ENCODE measurements at regions not wholly inside any gene's neighbourhood (a gene's known extent, or its start where the extent isn't known, plus 50 kb on each side); places are given as distances from the start of the nearest gene placed in this dataset.

- peaks cover 2% of the 10 kb centered on the region for H3K9me3 Mint-ChIP-seq
- no peaks in the 10 kb centered on the region for H3K27me3 Mint-ChIP-seq
- POLR2A ChIA-PET, result no interaction called here
- H3K27ac Mint-ChIP-seq, result no peak overlapping the region
- H3K36me3 Mint-ChIP-seq (ENCODE audit: low read depth), result no peaks in the 10 kb centered on the region
- DNase-seq (no peak), ATAC-seq (ENCODE audit: low read depth) (no peak)
- TF ChIP-seq CTCF (IDR thresholded peaks at IDR 0.05), result no peak
- CTCF ChIA-PET, result no interaction called here
- intact Hi-C loops (cut with micrococcal nuclease), result no loop called here
- H3K4me3 Mint-ChIP-seq, result no peak overlapping the region
- H3K4me1 Mint-ChIP-seq, result no peaks in the 10 kb centered on the region
Observed at GRCh38 chrX:34576864-34577263, 80.2 kb downstream of the TMEM47 start.

GRCh38 chrX:34565981-34566380, 91.1 kb downstream of the TMEM47 start:
- no peak overlapping the region for H3K4me3 Mint-ChIP-seq
- DNase-seq (no peak), ATAC-seq (ENCODE audit: low read depth) (no peak)
- no peaks in the 10 kb centered on the region for H3K27me3 Mint-ChIP-seq
- ChIA-PET CTCF (no interaction called here), POLR2A (no interaction called here)
- no peaks in the 10 kb centered on the region for H3K36me3 Mint-ChIP-seq (ENCODE audit: low read depth)
- intact Hi-C loops (cut with micrococcal nuclease), result no loop called here
- no peak overlapping the region for H3K27ac Mint-ChIP-seq
- H3K9me3 Mint-ChIP-seq, result no peaks in the 10 kb centered on the region
- no peak for TF ChIP-seq CTCF (IDR thresholded peaks at IDR 0.05)
- no peaks in the 10 kb centered on the region for H3K4me1 Mint-ChIP-seq

- intact Hi-C loops (cut with micrococcal nuclease), result no loop called here
- no peak for TF ChIP-seq CTCF (IDR thresholded peaks at IDR 0.05)
- H3K36me3 Mint-ChIP-seq (ENCODE audit: low read depth), result no peaks in the 10 kb centered on the region
Observed at GRCh38 chrX:34563804-34564203, 93.3 kb downstream of the TMEM47 start.

GRCh38 chrX:34563061-34563460, 94.0 kb downstream of the TMEM47 start:
- Mint-ChIP-seq H3K4me3 (no peak overlapping the region), H3K27ac (no peak overlapping the region), H3K9me3 (no peaks in the 10 kb centered on the region), H3K36me3 (ENCODE audit: low read depth) (no peaks in the 10 kb centered on the region), H3K4me1 (no peaks in the 10 kb centered on the region), H3K27me3 (no peaks in the 10 kb centered on the region)
- no peak for ATAC-seq (ENCODE audit: low read depth)
- intact Hi-C loops (cut with micrococcal nuclease), result no loop called here
- CTCF ChIA-PET, result no interaction called here
- POLR2A ChIA-PET, result no interaction called here
- DNase-seq, result no peak
- TF ChIP-seq CTCF (IDR thresholded peaks at IDR 0.05), result no peak

More at GRCh38 chrX:34563804-34564203, 93.3 kb downstream of the TMEM47 start:
- Mint-ChIP-seq H3K4me1 (no peaks in the 10 kb centered on the region), H3K27ac (no peak overlapping the region), H3K9me3 (no peaks in the 10 kb centered on the region), H3K27me3 (no peaks in the 10 kb centered on the region), H3K4me3 (no peak overlapping the region)
- no peak for DNase-seq
- ATAC-seq (ENCODE audit: low read depth), result no peak
- ChIA-PET POLR2A (no interaction called here), CTCF (no interaction called here)

GRCh38 chrX:34562006-34562405, 95.1 kb downstream of the TMEM47 start:
- H3K27me3 Mint-ChIP-seq, result no peaks in the 10 kb centered on the region
- no peak overlapping the region for H3K27ac Mint-ChIP-seq
- TF ChIP-seq CTCF (IDR thresholded peaks at IDR 0.05), result no peak
- H3K36me3 Mint-ChIP-seq (ENCODE audit: low read depth), result no peaks in the 10 kb centered on the region
- H3K4me1 Mint-ChIP-seq, result no peaks in the 10 kb centered on the region
- H3K4me3 Mint-ChIP-seq, result no peak overlapping the region
- POLR2A ChIA-PET, result no interaction called here
- intact Hi-C loops (cut with micrococcal nuclease), result no loop called here
- no peaks in the 10 kb centered on the region for H3K9me3 Mint-ChIP-seq
- ATAC-seq (ENCODE audit: low read depth) (no peak), DNase-seq (no peak)
- CTCF ChIA-PET, result no interaction called here

Measured in activated B cell treated with CpG ODN at 0.5 μM for 24 hours (primary cell).